ENCODE measurements at regions not wholly inside any gene's neighbourhood (a gene's known extent, or its start where the extent isn't known, plus 50 kb on each side); places are given as distances from the start of the nearest gene placed in this dataset.
A peak's percentile ranks its signal among the peaks of the same experiment; 100 is the strongest.

DNA sequence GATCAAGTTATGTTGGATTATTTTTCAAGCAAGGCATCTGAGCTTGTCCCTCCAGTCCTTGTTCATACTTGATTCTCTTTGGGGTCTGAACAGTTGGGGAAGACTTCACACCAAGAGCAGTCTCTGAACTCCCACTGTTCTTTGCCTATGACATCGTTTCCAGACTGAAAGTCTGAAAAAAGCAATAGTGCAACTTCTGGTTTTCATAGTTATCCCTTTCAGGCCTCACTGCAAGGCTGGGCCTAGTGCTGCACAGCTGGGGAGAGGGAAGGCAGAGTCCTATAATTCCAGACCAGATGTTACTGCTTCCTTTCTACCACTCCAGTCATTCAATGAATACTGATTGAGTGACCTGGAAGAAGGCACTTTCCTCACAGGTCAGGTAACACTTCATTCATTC is 187.1 kb upstream of the CCND2 start:
- 85% methylated on average over 1 of the region's 1 CpG for WGBS
- no peak for DNase-seq (ENCODE audit: low read depth in 6 of 9, low spot score in 9 of 9)

DNA sequence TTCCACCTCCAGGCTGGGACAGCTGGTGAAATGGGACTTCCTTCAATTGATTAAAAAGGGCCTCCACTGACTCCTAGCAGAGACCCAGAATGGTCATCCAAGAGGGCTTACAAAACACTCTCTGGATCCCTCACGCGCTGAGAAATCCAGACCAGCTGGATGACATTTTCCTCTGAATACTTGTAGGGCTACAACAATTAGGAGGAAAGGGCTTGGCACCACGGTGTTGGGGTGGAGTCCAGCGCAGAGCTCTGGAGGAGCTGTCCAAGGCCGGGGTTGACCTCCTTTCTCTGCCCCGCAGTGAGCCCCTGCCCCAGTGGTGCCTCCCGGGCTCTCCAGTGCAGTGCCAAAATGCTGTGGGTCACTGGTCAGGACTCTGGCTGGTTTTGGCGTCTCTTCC is 189.0 kb upstream of the CCND2 start:
- 91% methylated on average over 8 of the region's 8 CpGs for WGBS
- H3K4me3 ChIP-seq (ENCODE audit: low read length in 2 of 2): no peak overlapping the region
- no peak overlapping the region for H3K27ac ChIP-seq (ENCODE audit: low read depth in 1 of 2, low read length in 1 of 2)
- H3K9me3 ChIP-seq (ENCODE audit: control insufficient read depth in 2 of 2, insufficient read depth in 1 of 2, low read length in 1 of 2): no peaks in the 10 kb centered on the region
- no peaks in the 10 kb centered on the region for H3K27me3 ChIP-seq (ENCODE audit: control insufficient read depth in 2 of 2, insufficient read depth in 1 of 2, low read length in 1 of 2)
- DNase-seq (ENCODE audit: low read depth in 6 of 9, low spot score in 9 of 9): no peak
- H3K36me3 ChIP-seq (ENCODE audit: control insufficient read depth in 2 of 2, insufficient read depth in 2 of 2, low read length in 1 of 2): no peaks in the 10 kb centered on the region
- H3K4me1 ChIP-seq (ENCODE audit: control insufficient read depth in 2 of 2, insufficient read depth in 2 of 2, low read length in 2 of 2): peaks cover 0 to 10% of the 10 kb centered on the region in 2 donors

More for the DNA sequence above, 187.1 kb upstream of the CCND2 start:
- Histone ChIP-seq H3K4me1 (ENCODE audit: control insufficient read depth in 2 of 2, insufficient read depth in 2 of 2, low read length in 2 of 2) (peaks cover 0 to 14% of the 10 kb centered on the region in 2 donors), H3K9me3 (ENCODE audit: control insufficient read depth in 2 of 2, insufficient read depth in 1 of 2, low read length in 1 of 2) (no peaks in the 10 kb centered on the region), H3K36me3 (ENCODE audit: control insufficient read depth in 2 of 2, insufficient read depth in 2 of 2, low read length in 1 of 2) (no peaks in the 10 kb centered on the region), H3K27me3 (ENCODE audit: control insufficient read depth in 2 of 2, insufficient read depth in 1 of 2, low read length in 1 of 2) (no peaks in the 10 kb centered on the region), H3K4me3 (ENCODE audit: low read length in 2 of 2) (no peak overlapping the region), H3K27ac (ENCODE audit: low read depth in 1 of 2, low read length in 1 of 2) (no peak overlapping the region)

DNA sequence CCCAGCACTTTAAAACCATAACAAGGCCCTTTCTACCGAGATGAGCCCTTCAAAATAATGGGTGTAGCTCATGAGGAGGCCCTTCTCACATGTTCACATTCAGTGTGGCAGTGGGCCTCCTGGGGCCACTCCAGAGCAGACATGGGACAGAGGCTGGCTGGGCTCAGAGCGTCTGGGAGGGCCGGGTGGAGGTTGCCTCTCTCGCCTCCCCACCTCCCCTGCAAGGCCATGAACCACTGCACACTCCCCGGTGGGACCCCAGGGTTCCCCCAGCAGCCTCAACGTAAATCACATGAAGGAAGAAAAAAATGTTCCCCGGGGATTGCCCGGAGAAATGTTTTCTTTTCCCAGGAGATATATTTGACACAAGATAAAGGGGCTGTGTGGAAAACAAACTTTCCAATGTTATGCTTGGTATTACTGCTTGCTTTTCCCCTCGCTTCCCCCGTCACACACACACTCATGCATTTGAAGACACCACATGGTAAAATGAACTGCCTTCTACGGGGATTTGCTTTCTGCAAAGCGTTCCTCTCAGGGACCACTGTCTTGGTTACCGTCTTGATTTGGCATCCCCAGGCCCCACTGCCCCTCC is 190.7 kb upstream of the CCND2 start:
- WGBS: 94% methylated on average over 13 of the region's 13 CpGs
- H3K36me3 ChIP-seq (ENCODE audit: control insufficient read depth in 2 of 2, insufficient read depth in 2 of 2, low read length in 1 of 2): no peaks in the 10 kb centered on the region
- H3K27me3 ChIP-seq (ENCODE audit: control insufficient read depth in 2 of 2, insufficient read depth in 1 of 2, low read length in 1 of 2): no peaks in the 10 kb centered on the region
- H3K27ac ChIP-seq (ENCODE audit: low read depth in 1 of 2, low read length in 1 of 2): peak overlapping the region in 1 of 2 donors; percentile 33
- H3K4me3 ChIP-seq (ENCODE audit: low read length in 2 of 2): no peak overlapping the region
- no peaks in the 10 kb centered on the region for H3K9me3 ChIP-seq (ENCODE audit: control insufficient read depth in 2 of 2, insufficient read depth in 1 of 2, low read length in 1 of 2)
- peaks cover 0 to 7% of the 10 kb centered on the region in 2 donors for H3K4me1 ChIP-seq (ENCODE audit: control insufficient read depth in 2 of 2, insufficient read depth in 2 of 2, low read length in 2 of 2)
- DNase-seq (ENCODE audit: low read depth in 6 of 9, low spot score in 9 of 9): peak in 1 of 9 donors; percentile 2

DNA sequence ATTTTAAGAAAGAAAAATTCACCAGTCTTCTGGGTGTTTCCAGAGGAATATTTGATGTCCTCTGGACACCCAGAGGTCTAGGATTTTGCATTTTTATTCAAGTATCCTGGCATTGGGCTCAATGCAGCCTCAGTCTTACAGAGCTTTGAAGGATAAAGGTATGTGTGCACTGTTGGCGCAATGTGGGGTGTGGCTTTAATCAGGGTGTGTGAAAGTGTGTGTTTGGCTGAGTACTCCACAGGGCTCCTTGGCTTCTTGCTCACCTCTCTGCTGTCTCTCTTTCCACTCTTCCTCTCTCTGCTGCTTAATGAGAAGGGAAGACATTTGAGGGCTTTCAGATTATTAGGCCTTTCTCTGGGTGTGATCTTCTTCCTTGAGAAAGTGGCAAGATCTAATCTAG is 193.3 kb upstream of the CCND2 start:
- Histone ChIP-seq H3K9me3 (ENCODE audit: control insufficient read depth in 2 of 2, insufficient read depth in 1 of 2, low read length in 1 of 2) (no peaks in the 10 kb centered on the region), H3K4me1 (ENCODE audit: control insufficient read depth in 2 of 2, insufficient read depth in 2 of 2, low read length in 2 of 2) (peaks cover 0 to 7% of the 10 kb centered on the region in 2 donors), H3K27ac (ENCODE audit: low read depth in 1 of 2, low read length in 1 of 2) (no peak overlapping the region), H3K36me3 (ENCODE audit: control insufficient read depth in 2 of 2, insufficient read depth in 2 of 2, low read length in 1 of 2) (no peaks in the 10 kb centered on the region), H3K27me3 (ENCODE audit: control insufficient read depth in 2 of 2, insufficient read depth in 1 of 2, low read length in 1 of 2) (no peaks in the 10 kb centered on the region), H3K4me3 (ENCODE audit: low read length in 2 of 2) (no peak overlapping the region)
- WGBS: 98% methylated on average over 1 of the region's 1 CpG
- DNase-seq (ENCODE audit: low read depth in 6 of 9, low spot score in 9 of 9): no peak

DNA sequence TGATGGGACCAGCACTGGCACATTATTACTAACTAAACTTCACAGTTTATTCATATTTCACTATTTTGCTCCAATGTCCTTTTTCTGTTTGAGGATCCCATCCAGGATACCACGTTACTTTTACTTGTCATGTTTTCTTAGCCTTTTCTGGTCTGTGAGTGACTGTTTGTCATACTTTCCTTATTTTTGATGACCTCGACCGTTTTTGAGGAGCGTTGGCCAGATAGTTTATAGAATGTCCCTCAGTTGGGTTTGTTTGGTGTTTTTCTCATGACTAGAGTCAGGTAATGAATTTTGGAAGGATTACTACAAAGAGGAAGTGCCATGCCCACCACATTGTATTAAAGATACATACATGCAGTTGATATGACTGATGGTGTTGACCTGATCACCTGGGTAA is 199.4 kb upstream of the CCND2 start:
- Histone ChIP-seq H3K27ac (ENCODE audit: low read depth in 1 of 2, low read length in 1 of 2) (no peak overlapping the region), H3K9me3 (ENCODE audit: control insufficient read depth in 2 of 2, insufficient read depth in 1 of 2, low read length in 1 of 2) (no peaks in the 10 kb centered on the region), H3K27me3 (ENCODE audit: control insufficient read depth in 2 of 2, insufficient read depth in 1 of 2, low read length in 1 of 2) (no peaks in the 10 kb centered on the region), H3K36me3 (ENCODE audit: control insufficient read depth in 2 of 2, insufficient read depth in 2 of 2, low read length in 1 of 2) (no peaks in the 10 kb centered on the region), H3K4me1 (ENCODE audit: control insufficient read depth in 2 of 2, insufficient read depth in 2 of 2, low read length in 2 of 2) (peaks cover 0 to 3% of the 10 kb centered on the region in 2 donors), H3K4me3 (ENCODE audit: low read length in 2 of 2) (no peak overlapping the region)
- WGBS: 95% methylated on average over 4 of the region's 4 CpGs
- no peak for DNase-seq (ENCODE audit: low read depth in 6 of 9, low spot score in 9 of 9)

DNA sequence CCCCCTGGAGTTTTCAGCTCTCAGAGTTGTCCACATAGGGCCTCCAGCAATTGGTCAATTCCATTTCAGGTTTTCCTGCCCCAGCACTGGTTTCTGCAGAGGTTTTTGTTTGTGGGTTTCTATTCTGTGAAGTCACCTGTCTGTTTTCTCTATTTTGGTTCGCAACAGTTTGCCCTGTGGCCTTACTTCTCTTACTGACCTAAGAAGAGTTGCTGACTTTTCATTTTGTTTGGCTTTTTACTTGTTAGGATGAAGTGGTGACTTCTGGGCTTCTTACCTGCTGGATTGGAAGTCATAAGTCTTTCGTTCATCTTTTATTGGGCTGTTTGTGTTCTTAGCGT is 196.4 kb upstream of the PARP11 start:
- Histone ChIP-seq H3K27me3 (ENCODE audit: control insufficient read depth in 2 of 2, insufficient read depth in 1 of 2, low read length in 1 of 2) (no peaks in the 10 kb centered on the region), H3K36me3 (ENCODE audit: control insufficient read depth in 2 of 2, insufficient read depth in 2 of 2, low read length in 1 of 2) (no peaks in the 10 kb centered on the region), H3K27ac (ENCODE audit: low read depth in 1 of 2, low read length in 1 of 2) (no peak overlapping the region), H3K4me1 (ENCODE audit: control insufficient read depth in 2 of 2, insufficient read depth in 2 of 2, low read length in 2 of 2) (peaks cover 0 to 3% of the 10 kb centered on the region in 2 donors), H3K4me3 (ENCODE audit: low read length in 2 of 2) (no peak overlapping the region), H3K9me3 (ENCODE audit: control insufficient read depth in 2 of 2, insufficient read depth in 1 of 2, low read length in 1 of 2) (no peaks in the 10 kb centered on the region)
- WGBS: 91% methylated on average over 3 of the region's 3 CpGs
- DNase-seq (ENCODE audit: low read depth in 6 of 9, low spot score in 9 of 9): no peak

DNA sequence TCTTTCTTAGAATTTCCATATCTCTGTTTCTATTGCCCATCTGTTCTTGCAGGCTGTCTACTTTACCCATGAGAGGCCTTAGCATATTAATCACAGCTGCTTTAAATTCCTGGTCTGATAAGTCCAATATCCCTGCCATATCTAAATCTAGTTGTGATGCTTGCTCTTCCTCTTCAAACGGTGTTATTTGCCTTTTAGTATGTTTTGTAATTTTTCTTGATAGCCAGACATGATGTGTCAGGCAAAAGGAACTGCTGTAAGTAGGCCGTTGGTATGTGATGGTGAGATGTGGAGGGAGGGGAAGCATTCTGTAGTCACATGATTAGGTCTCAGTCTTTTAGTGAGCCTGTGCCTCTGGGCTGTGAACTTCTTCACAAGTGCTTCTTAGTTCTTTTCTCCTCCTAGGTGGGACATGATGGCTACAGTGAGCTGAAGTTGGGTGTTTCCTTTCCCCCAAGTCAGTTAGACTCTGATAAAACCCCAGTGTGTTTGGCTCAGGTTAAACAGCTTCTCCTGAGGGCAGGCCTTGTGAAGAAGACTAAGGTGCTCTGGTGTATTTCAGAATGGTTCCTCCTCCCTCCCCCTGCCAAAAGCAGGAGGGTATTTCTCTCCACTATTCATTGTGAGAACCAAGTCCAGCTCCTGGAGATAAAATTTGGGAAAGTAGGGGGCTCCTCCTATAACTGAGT is 195.9 kb upstream of the PARP11 start:
- 11% methylated on average over 2 of the region's 2 CpGs for WGBS
- peak in 4 of 9 donors; percentile 4 to 44 (median 12) for DNase-seq (ENCODE audit: low read depth in 6 of 9, low spot score in 9 of 9)
- Histone ChIP-seq H3K4me3 (ENCODE audit: low read length in 2 of 2) (no peak overlapping the region), H3K27me3 (ENCODE audit: control insufficient read depth in 2 of 2, insufficient read depth in 1 of 2, low read length in 1 of 2) (no peaks in the 10 kb centered on the region), H3K36me3 (ENCODE audit: control insufficient read depth in 2 of 2, insufficient read depth in 2 of 2, low read length in 1 of 2) (no peaks in the 10 kb centered on the region), H3K4me1 (ENCODE audit: control insufficient read depth in 2 of 2, insufficient read depth in 2 of 2, low read length in 2 of 2) (peaks cover 0 to 3% of the 10 kb centered on the region in 2 donors), H3K27ac (ENCODE audit: low read depth in 1 of 2, low read length in 1 of 2) (no peak overlapping the region), H3K9me3 (ENCODE audit: control insufficient read depth in 2 of 2, insufficient read depth in 1 of 2, low read length in 1 of 2) (no peaks in the 10 kb centered on the region)

DNA sequence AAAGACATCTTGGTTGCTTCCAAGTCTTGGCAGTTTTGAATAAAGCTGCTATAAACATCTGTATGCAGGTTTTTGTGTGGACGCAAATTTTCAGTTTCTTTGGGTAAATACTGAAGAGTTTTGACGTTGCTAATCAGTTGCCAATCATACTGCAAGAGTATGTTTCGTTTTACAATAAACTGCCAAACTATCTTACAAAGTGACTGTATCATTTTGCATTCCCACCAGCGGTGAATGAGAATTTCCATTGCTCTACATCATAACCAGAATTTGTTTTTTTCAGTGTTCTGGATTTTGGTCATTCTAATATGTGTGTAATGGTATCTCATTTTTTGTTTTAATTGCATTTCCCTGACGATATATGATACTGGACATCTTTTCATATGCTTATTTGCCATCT is 190.8 kb upstream of the PARP11 start:
- H3K4me1 ChIP-seq (ENCODE audit: control insufficient read depth in 2 of 2, insufficient read depth in 2 of 2, low read length in 2 of 2): no peaks in the 10 kb centered on the region
- DNase-seq (ENCODE audit: low read depth in 6 of 9, low spot score in 9 of 9): no peak
- 93% methylated on average over 5 of the region's 5 CpGs for WGBS
- H3K27ac ChIP-seq (ENCODE audit: low read depth in 1 of 2, low read length in 1 of 2): no peak overlapping the region
- H3K27me3 ChIP-seq (ENCODE audit: control insufficient read depth in 2 of 2, insufficient read depth in 1 of 2, low read length in 1 of 2): no peaks in the 10 kb centered on the region
- H3K9me3 ChIP-seq (ENCODE audit: control insufficient read depth in 2 of 2, insufficient read depth in 1 of 2, low read length in 1 of 2): no peaks in the 10 kb centered on the region
- H3K4me3 ChIP-seq (ENCODE audit: low read length in 2 of 2): no peak overlapping the region
- no peaks in the 10 kb centered on the region for H3K36me3 ChIP-seq (ENCODE audit: control insufficient read depth in 2 of 2, insufficient read depth in 2 of 2, low read length in 1 of 2)

DNA sequence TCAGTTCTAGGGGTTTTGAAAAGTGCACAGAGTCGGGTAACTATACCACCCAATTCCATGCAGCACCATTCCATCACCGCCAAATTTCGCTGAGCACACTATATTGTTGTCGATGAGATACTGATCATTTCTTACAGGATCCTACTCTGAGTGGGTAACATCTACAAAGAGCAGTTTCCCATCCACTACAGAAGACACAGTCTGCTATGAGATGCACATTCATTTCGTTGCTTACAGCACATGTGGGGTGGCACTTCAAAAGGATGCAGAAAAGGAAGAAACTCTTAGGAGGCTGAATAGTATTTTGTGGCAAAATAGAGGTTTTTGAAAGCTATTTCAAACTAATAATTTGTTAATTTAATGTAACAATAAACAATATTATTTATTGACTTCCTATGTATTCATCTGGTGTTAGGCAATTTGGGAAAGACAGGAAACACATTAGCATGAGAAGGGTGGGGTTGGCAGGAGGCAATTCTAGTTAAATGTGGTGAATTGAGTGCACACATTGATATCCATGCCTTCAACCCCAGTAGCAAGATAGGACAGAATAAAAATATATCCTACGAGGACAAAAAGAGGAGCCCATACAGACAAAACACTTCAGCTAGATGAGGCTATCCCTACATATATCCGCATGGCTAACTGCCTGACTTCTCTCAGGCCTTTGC is 186.8 kb upstream of the PARP11 start:
- H3K27ac ChIP-seq (ENCODE audit: low read depth in 1 of 2, low read length in 1 of 2): no peak overlapping the region
- WGBS: 95% methylated on average over 7 of the region's 7 CpGs
- no peaks in the 10 kb centered on the region for H3K9me3 ChIP-seq (ENCODE audit: control insufficient read depth in 2 of 2, insufficient read depth in 1 of 2, low read length in 1 of 2)
- no peak overlapping the region for H3K4me3 ChIP-seq (ENCODE audit: low read length in 2 of 2)
- H3K27me3 ChIP-seq (ENCODE audit: control insufficient read depth in 2 of 2, insufficient read depth in 1 of 2, low read length in 1 of 2): no peaks in the 10 kb centered on the region
- DNase-seq (ENCODE audit: low read depth in 6 of 9, low spot score in 9 of 9): no peak
- H3K36me3 ChIP-seq (ENCODE audit: control insufficient read depth in 2 of 2, insufficient read depth in 2 of 2, low read length in 1 of 2): no peaks in the 10 kb centered on the region
- H3K4me1 ChIP-seq (ENCODE audit: control insufficient read depth in 2 of 2, insufficient read depth in 2 of 2, low read length in 2 of 2): peaks cover 0 to 3% of the 10 kb centered on the region in 2 donors
